Gastrocnemius medialis (tissue), 4 donors: ENCODE measurements at regions not wholly inside any gene's neighbourhood (a gene's known extent, or its start where the extent isn't known, plus 50 kb on each side); places are given as distances from the start of the nearest gene placed in this dataset.

Experiments used
- ATAC-seq, 2 donors: fragments of 150-250 bp; one replicate each; pipeline ENCODE4 v1.9.1; 2016
- DNase-seq, 2 donors: peaks; one replicate each; pipeline ENCODE4 v3.0.0-alpha.2; 2019
- H3K27ac ChIP-seq, 4 donors: fragments of 200-600 bp; sonication (generic); 1 replicate in 1 of 4; 2 replicates in 3 of 4; pipeline ENCODE4 v1.5.1; 2016 to 2018; ENCODE audit warnings: mild to moderate bottlenecking in 2 of 4, moderate library complexity in 1 of 4
- H3K27me3 ChIP-seq, 3 donors: fragments of 200-600 bp; sonication (generic) in 2 of 3; 1 replicate in 1 of 3; 2 replicates in 2 of 3; pipeline versions ENCODE4 v1.5.1 to v1.6.0; 2016 to 2019; ENCODE audit warnings: mild to moderate bottlenecking in 1 of 3, moderate library complexity in 1 of 3
- H3K36me3 ChIP-seq, 2 donors: fragments of 200-600 bp; sonication (generic) in 1 of 2; one replicate each; pipeline ENCODE4 v1.5.1; 2017 to 2018
- H3K4me1 ChIP-seq, 2 donors: fragments of 200-600 bp; sonication (generic) in 1 of 2; one replicate each; pipeline ENCODE4 v1.5.1; 2016 to 2017; ENCODE audit warnings: mild to moderate bottlenecking in 2 of 2
- H3K4me3 ChIP-seq, 4 donors: fragments of 200-600 bp; sonication (generic) in 3 of 4; 1 replicate in 1 of 4; 2 replicates in 3 of 4; pipeline ENCODE4 v1.5.1; 2016 to 2019; ENCODE audit warnings: mild to moderate bottlenecking in 2 of 4
- H3K9me3 ChIP-seq, 3 donors: fragments of 200-600 bp; sonication (generic) in 2 of 3; 1 replicate in 1 of 3; 2 replicates in 2 of 3; pipeline ENCODE4 v1.5.1; 2016 to 2019
- POLR2A ChIP-seq, 2 donors: fragments of 450-650 bp; IDR thresholded peaks; one replicate each; pipeline ENCODE4 v1.6.1; 2017; ENCODE audit warnings: antibody characterized with exemption in 2 of 2, mild to moderate bottlenecking in 2 of 2, moderate library complexity in 2 of 2
- in situ Hi-C, 4 donors: fragments of 200-750 bp; cut with MboI; loops; one replicate each; pipeline versions ENCODE4 v1.15.0 to v1.8.0; 2017; ENCODE audit warnings: low sequenced_read_pairs in 4 of 4
- intact Hi-C: fragments of 100-400 bp; cut with DNase I; formaldehyde crosslinking; loops from one replicate; pipeline ENCODE4 v1.15.1; 2023; ENCODE audit warnings: low total_unique reads
- TF ChIP-seq, protein P1 (sequence below), 5 experiments: fragments of 450-650 bp in 3 of 5; fragments of 200-600 bp in 2 of 5; sonication (generic) in 2 of 5; IDR thresholded peaks in 4 of 5; conservative IDR thresholded peaks in 1 of 5; 1 replicate in 4 of 5; 2 replicates in 1 of 5; pipeline ENCODE4 v1.5.1; 2016 to 2019; ENCODE audit warnings: antibody characterized with exemption in 5 of 5, mild to moderate bottlenecking in 3 of 5, moderate library complexity in 3 of 5

DNA sequence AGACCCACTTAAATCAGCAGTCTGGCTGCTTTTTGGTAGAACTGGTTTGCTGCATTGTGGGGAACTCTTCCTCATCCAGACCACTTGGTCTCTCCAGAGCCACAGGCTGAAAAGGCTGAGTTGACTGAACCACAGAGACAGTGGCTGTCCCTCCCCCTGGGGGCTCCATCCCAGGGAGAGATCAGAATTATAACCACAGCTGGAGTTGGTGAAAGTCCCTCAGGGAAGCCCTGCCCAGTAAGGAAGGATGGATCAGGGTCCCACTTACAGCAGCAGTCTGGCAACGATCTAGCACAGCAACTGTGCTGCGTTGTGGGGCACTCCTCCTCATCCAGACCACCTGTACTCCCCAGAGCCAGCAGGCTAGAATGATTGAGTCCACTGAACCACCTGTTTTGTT is 212.7 kb downstream of the SOX3 start:
- no peak for ATAC-seq
- no peaks in the 10 kb centered on the region for H3K27me3 ChIP-seq
- no peaks in the 10 kb centered on the region for H3K4me1 ChIP-seq
- no peak for DNase-seq
- TF ChIP-seq, protein P1, sequence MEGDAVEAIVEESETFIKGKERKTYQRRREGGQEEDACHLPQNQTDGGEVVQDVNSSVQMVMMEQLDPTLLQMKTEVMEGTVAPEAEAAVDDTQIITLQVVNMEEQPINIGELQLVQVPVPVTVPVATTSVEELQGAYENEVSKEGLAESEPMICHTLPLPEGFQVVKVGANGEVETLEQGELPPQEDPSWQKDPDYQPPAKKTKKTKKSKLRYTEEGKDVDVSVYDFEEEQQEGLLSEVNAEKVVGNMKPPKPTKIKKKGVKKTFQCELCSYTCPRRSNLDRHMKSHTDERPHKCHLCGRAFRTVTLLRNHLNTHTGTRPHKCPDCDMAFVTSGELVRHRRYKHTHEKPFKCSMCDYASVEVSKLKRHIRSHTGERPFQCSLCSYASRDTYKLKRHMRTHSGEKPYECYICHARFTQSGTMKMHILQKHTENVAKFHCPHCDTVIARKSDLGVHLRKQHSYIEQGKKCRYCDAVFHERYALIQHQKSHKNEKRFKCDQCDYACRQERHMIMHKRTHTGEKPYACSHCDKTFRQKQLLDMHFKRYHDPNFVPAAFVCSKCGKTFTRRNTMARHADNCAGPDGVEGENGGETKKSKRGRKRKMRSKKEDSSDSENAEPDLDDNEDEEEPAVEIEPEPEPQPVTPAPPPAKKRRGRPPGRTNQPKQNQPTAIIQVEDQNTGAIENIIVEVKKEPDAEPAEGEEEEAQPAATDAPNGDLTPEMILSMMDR (IDR thresholded peaks at IDR 0.05 in 4 of 5, conservative IDR thresholded peaks at IDR 0.05 in 1 of 5), result no peak
- no peak for TF ChIP-seq POLR2A (IDR thresholded peaks at IDR 0.05)
- intact Hi-C loops (no loop called here), in situ Hi-C loops (no loop called here)
- no peaks in the 10 kb centered on the region for H3K36me3 ChIP-seq
- no peaks in the 10 kb centered on the region for H3K9me3 ChIP-seq
- H3K27ac ChIP-seq, result no peak overlapping the region
- no peak overlapping the region for H3K4me3 ChIP-seq

DNA sequence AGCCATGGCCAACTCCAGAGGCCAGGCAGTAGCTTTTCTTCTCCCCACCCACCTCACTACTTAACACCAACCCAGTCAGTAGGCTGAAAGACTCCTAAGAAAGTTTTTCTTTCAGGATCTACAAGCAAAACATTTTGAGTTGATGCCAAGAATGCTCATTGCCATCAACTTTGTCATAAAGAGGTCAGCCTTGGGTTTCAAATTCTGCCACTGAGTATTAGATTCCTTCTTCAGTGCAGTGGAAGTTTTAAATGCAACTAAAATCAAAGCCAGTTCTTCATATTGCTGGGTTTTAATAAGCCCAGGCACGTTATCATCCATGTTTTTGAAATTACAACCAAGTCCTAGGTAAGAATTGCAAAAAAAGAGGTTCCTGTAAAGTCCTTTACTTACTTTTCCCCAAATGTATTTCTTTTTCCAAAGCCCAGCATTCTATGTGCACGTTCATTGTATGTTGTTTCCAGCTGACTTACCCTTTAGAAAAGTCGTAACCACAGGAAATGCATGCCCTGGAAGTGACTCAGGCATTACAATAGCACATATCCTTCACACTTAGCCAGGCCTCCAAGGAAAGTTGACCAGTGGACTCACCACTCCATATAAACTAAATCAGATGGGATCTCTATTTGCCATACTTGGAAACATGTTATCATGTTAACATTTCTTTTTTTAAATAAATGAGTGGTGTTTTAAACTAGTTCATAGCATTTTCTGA is 229.9 kb downstream of the SOX3 start:
- no peaks in the 10 kb centered on the region for H3K9me3 ChIP-seq
- H3K36me3 ChIP-seq, result no peaks in the 10 kb centered on the region
- no peak overlapping the region for H3K27ac ChIP-seq
- H3K27me3 ChIP-seq, result no peaks in the 10 kb centered on the region
- H3K4me3 ChIP-seq, result no peak overlapping the region
- intact Hi-C loops (no loop called here), in situ Hi-C loops (no loop called here)
- no peaks in the 10 kb centered on the region for H3K4me1 ChIP-seq
- ATAC-seq (no peak), DNase-seq (no peak)
- TF ChIP-seq POLR2A (IDR thresholded peaks at IDR 0.05), result no peak

DNA sequence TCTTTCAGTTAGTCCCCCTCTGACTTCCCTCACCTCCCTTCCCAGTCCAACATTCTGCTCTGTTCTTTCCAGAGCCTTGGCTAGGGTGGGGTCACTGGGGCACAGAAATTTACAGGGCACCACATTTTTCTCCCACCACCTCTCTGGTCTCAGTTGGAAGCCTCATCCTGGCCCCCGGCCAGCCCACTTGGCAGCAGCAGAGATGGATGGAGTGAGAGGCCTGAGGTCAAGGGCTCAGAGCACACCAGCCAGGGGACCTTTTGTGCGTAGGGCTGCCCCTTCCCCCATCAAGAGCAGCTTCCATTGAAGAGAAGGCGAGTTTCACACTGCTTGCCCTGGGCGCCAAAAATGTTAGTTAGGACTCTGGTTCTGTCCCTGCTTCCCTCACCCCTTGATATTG is 230.9 kb downstream of the SOX3 start:
- Histone ChIP-seq H3K4me1 (no peaks in the 10 kb centered on the region), H3K36me3 (no peaks in the 10 kb centered on the region), H3K4me3 (no peak overlapping the region), H3K27ac (no peak overlapping the region), H3K9me3 (no peaks in the 10 kb centered on the region), H3K27me3 (no peaks in the 10 kb centered on the region)
- intact Hi-C loops (no loop called here), in situ Hi-C loops (no loop called here)
- DNase-seq, result no peak
- no peak for ATAC-seq
- TF ChIP-seq POLR2A (IDR thresholded peaks at IDR 0.05), result no peak
- TF ChIP-seq, protein P1 (IDR thresholded peaks at IDR 0.05 in 4 of 5, conservative IDR thresholded peaks at IDR 0.05 in 1 of 5), result no peak

DNA sequence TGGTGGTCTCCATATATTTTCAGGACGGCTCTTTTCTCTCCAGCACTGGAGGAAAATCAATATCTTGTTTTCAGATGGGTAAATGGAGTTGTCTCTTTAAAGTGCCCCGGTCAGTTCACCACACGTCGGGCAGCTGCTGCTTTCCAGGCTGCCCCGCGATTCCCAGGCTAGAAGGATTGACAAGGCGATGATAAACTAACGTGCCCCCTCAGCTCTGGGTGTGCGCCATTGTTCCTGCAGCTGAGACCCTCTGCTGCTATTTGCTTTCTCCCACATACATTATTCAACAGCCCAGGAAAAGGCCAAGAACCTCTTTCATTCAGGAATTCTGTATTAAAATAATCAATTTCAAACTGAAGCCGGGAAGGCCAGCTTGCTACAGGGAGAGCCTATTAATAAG is 254.5 kb downstream of the SOX3 start:
- Histone ChIP-seq H3K27me3 (no peaks in the 10 kb centered on the region), H3K36me3 (no peaks in the 10 kb centered on the region), H3K9me3 (no peaks in the 10 kb centered on the region), H3K4me1 (no peaks in the 10 kb centered on the region), H3K27ac (no peak overlapping the region), H3K4me3 (no peak overlapping the region)
- no peak for ATAC-seq
- in situ Hi-C loops (no loop called here), intact Hi-C loops (no loop called here)
- TF ChIP-seq POLR2A (IDR thresholded peaks at IDR 0.05), result no peak
- TF ChIP-seq, protein P1 (IDR thresholded peaks at IDR 0.05 in 4 of 5, conservative IDR thresholded peaks at IDR 0.05 in 1 of 5), result no peak
- no peak for DNase-seq

DNA sequence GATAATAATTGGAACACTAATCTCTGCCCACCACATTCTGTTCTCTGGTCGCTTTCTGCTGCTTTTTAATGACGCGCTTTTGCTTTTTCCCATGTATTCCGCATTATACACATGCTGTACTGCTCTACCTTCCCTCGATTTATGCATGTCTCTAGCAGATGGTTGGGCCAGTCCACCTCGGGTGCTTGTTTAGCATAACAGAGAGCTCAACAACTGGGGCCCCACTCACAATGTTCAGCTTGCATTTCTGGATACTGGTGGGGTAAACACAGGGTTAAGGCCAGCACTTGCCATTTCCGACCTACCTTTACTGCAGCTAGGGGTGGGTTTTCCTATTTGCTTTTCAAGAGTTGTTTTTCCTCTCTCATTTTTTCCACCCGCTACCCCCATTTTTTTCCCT is 255.8 kb downstream of the SOX3 start:
- in situ Hi-C loops, result loop anchor here in 1 of 4 donors (25.0 kb wide), 1 partner anchor 112 kb away; no protein-coding TSS in a partner anchor
- intact Hi-C loops, result no loop called here
- Histone ChIP-seq H3K4me1 (no peaks in the 10 kb centered on the region), H3K9me3 (no peaks in the 10 kb centered on the region), H3K27ac (no peak overlapping the region), H3K36me3 (no peaks in the 10 kb centered on the region), H3K4me3 (no peak overlapping the region), H3K27me3 (no peaks in the 10 kb centered on the region)
- TF ChIP-seq, protein P1 (IDR thresholded peaks at IDR 0.05 in 4 of 5, conservative IDR thresholded peaks at IDR 0.05 in 1 of 5), result no peak
- no peak for TF ChIP-seq POLR2A (IDR thresholded peaks at IDR 0.05)
- ATAC-seq (no peak), DNase-seq (no peak)
